GM08714 (cell line): ENCODE measurements at regions not wholly inside any gene's neighbourhood (a gene's known extent, or its start where the extent isn't known, plus 50 kb on each side); places are given as distances from the start of the nearest gene placed in this dataset.
"Not testable (repeated sequence)": the region's sequence is repeated elsewhere in the genome, so short reads cannot be mapped to it uniquely, and the experiment has no call there.

Experiments used
- H3K4me3 ChIP-seq: fragments of 200-500 bp; sonication (Bioruptor generic); 2 replicates; pipeline ENCODE4 v1.5.1; 2014; ENCODE audit warnings: mild to moderate bottlenecking, low read length, inconsistent platforms
- ZNF274 ChIP-seq: IDR thresholded peaks from 2 replicates; pipeline ENCODE4 v1.6.1; 2012; ENCODE audit warnings: mild to moderate bottlenecking, low read depth, low read length

DNA sequence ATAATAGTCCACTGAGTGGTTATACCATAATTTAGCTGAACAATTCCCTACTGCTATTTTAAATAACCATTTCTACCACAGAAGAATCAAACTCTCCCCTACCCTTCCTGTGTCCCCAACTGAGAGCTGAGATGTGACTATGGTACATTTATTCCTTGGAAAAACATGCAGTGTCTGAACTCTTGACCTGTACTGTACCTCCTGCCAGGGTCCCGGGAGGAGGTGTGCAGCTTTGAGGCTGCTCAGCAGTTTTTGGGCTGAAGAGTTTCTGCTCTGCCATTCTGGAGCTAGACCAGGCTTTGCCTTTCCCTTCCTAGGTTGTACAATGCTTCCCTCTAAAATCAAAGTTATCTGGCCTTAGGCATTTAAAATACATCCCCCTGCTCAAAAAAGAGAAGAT, 275.1 kb upstream of the SGK1 start:
- H3K4me3 ChIP-seq, result no peak overlapping the region
- TF ChIP-seq ZNF274, result no peak

- TF ChIP-seq ZNF274, result no peak
Measured at GRCh38 chr6:134590449-134590848, 272.5 kb upstream of the SGK1 start.

GRCh38 chr6:134590004-134590403, 272.1 kb upstream of the SGK1 start:
- TF ChIP-seq ZNF274, result no peak
- no peak overlapping the region for H3K4me3 ChIP-seq

More at GRCh38 chr6:134590449-134590848, 272.5 kb upstream of the SGK1 start:
- no peak overlapping the region for H3K4me3 ChIP-seq

DNA sequence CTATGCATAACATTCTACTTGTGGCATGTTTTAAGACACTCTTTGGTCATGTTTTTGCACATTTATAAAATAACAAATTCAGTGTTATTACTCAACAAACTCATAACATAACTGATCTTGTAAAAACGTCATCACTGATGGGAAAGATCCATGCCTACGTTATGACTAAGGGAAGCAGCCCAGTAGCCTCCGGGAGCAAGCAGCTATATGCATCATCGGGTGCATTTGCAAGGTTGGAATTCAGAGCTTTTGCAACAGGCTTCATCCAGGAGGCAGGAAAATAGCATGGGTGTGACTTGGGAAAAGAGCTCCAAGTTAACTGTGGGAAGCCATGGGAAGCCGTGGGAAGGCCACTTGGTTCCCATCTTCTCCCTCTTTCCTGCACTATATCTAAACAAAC, 271.6 kb upstream of the SGK1 start:
- no peak for TF ChIP-seq ZNF274
- H3K4me3 ChIP-seq, result no peak overlapping the region

- H3K4me3 ChIP-seq, result no peak overlapping the region
- TF ChIP-seq ZNF274, result no peak
Measured at GRCh38 chr6:134588267-134588666, 270.4 kb upstream of the SGK1 start.

DNA sequence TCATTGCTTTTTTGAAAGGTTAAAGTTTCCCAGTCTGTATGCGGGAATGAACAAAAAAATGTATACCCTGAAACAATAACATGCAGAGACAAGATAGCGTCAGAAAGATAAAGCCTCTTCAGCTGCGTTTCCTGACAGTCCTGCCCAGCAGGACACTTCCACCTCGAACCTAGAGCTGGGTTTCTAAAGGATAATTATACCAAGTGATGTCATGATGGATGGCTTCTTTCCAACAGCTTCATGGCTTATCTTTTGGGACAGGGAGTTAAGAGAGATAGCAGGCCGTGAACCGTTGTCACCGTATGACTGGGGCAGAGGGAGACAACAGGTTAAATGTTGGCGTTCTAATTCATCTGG, 267.6 kb upstream of the SGK1 start:
- H3K4me3 ChIP-seq, result no peak overlapping the region
- no peak for TF ChIP-seq ZNF274

DNA sequence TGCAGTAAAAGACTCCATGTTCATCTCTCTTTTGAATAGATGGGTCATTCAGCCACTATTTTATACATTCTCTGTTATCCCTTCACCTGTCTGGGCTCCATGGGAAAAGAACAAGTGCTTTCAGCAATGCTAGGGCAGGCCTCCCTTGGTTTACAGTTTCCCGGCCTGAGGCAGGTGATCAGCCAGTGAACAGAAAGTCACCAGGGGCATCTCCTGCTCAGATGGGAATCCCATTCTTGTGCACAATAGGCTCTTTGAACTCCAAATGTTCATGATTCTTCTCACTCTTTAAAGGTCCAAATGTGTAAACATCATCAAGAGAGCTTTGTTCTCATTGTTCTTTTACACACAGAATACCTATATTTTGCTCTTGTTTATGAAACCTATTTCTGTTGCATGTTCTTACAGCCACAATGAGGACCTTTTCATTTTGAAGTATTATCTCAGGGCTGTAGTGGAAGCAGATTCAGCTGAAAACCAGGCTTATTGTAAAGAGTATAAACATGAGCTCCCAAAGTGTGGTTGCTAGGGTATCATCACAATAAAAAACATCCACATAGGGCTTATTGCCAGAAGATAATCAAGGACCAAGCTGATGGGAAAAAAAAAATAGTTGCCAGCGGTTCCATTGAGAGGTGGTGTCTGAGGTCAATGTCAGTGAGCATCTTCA, 267.1 kb upstream of the SGK1 start:
- no peak for TF ChIP-seq ZNF274
- no peak overlapping the region for H3K4me3 ChIP-seq

- no peak overlapping the region for H3K4me3 ChIP-seq
- TF ChIP-seq ZNF274, result no peak
Measured at GRCh38 chr6:134577998-134578397, 260.1 kb upstream of the SGK1 start.

DNA sequence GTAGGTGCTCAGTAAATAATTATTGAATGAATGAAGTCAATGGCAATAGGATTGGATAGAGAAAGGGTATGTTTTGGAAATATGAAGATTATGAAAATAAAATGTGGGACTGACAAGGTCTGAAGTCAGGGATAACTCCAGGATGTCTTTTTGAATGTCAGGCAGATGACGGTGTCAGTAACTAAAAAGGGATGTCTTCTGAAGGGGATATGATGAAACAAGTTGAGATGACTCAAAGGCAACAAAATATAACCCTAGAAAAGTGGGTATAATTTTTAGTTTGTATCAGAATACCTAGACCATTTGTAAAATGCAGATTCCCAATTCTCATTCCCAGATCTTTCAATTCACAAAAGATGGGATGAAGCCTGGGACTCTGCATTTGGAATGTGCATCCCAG, 257.3 kb upstream of the SGK1 start:
- H3K4me3 ChIP-seq, result no peak overlapping the region
- TF ChIP-seq ZNF274, result no peak

DNA sequence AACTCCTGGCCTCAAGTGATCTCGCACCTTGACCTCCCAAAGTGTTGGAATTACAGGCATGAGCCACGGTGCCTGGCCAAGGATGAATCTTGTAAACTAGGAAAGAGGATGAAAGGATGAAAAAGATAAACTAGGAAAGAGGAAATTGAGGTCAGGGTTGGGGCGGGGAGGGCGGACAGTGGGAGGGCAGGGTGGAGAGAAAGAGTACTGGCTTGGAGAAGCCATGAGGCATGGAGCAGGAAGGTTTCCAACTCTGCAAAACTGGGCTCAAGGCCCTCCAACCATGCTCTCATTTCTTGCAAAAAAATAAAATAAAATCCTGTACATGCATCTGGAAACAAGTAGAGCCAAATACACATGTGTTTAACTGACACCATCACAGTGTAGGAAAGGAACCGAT, 256.6 kb upstream of the SGK1 start:
- no peak for TF ChIP-seq ZNF274
- no peak overlapping the region for H3K4me3 ChIP-seq

DNA sequence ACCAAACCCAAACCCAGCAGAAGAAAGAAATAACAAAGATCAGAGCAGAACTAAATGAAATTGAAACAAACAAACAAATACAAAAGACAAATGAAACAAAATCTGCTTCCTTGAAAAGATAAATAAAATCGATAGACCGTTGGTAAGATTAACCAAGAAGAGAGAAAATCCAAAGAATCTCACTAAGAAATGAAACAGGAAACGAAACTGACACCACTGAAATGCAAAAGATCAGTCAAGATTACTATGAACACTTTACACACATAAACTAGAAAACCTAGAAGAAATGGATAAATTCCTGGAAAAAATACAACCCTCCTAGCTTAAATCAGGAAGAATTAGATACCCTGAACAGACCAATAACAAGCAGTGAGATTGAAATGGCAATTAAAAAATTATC, 252.1 kb upstream of the SGK1 start:
- H3K4me3 ChIP-seq, result not testable (repeated sequence)

DNA sequence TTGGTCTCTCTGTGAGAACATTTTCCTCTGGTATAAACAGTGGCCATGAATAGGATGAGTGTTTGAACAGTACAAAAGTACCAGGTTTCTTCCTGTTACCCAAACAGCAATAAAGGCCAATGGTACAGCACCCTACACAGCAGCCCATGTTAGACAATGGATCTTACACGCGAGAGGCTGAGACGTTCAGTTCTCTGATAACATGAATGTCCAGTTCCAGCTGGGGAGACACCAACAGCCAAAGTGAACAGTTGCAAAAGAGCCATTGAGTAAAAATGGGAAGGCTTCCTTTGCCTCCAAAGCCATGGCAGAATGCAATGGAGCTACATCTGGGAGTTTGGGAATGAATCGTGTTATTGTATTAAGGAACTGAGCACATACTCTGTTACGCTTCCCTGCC, 246.8 kb upstream of the SGK1 start:
- no peak overlapping the region for H3K4me3 ChIP-seq
- TF ChIP-seq ZNF274, result no peak

DNA sequence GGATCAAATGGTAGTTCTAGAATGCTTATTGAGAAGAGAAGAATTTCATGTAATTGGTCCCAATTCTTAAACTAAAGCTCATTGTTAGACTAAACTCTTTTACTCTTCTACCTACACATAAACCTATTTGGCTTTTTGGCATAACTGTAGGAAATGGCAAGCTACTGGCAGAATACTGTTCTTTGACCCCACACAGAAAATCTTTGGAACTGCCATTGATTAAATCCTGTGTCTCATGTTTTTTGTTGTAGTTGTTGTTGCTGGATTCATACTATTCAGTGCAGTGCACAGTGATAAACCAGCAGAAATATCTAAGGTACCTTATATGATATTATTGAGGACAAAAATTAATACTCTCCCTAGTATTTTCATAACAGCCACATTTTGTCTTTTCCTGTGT, 242.1 kb upstream of the SGK1 start:
- no peak for TF ChIP-seq ZNF274
- H3K4me3 ChIP-seq, result no peak overlapping the region

- H3K4me3 ChIP-seq, result no peak overlapping the region
- TF ChIP-seq ZNF274, result no peak
Measured at GRCh38 chr6:134557509-134557908, 239.6 kb upstream of the SGK1 start.

DNA sequence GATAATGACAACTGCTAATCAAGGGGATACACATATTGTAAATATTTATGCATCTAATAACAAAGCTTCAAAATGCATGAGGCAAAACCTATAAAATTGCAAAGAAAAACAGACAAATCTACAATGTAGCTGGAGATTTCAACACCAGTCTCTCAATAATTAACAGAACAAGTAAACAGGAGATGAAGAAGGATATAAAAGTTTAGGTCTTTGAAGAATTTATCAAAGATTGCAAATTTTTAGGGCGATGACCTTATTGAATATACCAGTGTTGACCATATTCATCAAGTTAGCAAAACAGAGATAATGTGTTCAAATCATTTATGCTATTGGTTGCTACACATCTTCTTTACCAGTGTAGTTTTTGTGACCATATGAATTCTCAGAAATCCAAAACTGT, 237.8 kb upstream of the SGK1 start:
- no peak for TF ChIP-seq ZNF274

GRCh38 chr6:134553936-134554335, 236.0 kb upstream of the SGK1 start:
- no peak for TF ChIP-seq ZNF274
- no peak overlapping the region for H3K4me3 ChIP-seq

More for the DNA sequence above, 237.8 kb upstream of the SGK1 start:
- H3K4me3 ChIP-seq, result no peak overlapping the region

GRCh38 chr6:134551245-134551960, 233.5 kb upstream of the SGK1 start:
- H3K4me3 ChIP-seq, result no peak overlapping the region
- TF ChIP-seq ZNF274, result no peak
